ENCODE measurements at regions not wholly inside any gene's neighbourhood (a gene's known extent, or its start where the extent isn't known, plus 50 kb on each side); places are given as distances from the start of the nearest gene placed in this dataset.

DNA sequence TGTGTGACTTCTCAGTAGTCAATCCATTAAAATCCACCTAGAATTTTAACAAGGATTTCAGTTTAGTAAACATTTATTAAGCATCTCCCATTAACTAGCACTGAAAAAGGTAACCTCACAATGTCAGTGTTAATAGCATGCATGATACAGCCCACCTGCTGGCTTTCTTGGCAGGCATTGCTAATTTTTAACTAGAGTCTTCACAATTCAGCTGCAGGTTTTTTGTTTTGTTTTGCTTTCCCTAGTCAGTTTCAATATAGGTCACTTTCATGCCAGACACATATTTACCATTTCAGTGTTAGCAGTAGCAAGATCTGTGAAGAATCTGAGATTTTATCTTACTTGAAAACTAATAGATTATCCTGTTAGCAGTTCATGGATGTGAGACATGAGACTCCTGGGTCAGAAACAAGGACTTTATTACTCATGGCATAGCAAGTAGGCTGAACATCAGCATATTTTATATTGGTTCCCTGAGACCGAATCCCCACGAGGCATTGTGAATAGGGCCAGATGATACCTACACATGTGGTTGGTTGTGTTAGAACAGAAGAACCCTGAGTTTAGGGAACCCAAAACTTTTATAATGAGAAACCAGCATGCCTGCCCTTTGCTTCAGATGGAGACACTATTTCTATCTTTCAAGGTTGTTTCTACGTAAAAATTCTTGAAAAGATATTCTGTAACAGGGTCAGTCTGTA lies 198.0 kb upstream of the HTR2A start:
- Histone ChIP-seq H3K36me3 (ENCODE audit: control insufficient read depth in 1 of 2, insufficient read depth in 2 of 2, low read length in 1 of 2) (no peaks in the 10 kb centered on the region), H3K27me3 (ENCODE audit: control insufficient read depth in 1 of 2, insufficient read depth in 2 of 2, low read length in 1 of 2) (no peaks in the 10 kb centered on the region), H3K4me1 (ENCODE audit: control insufficient read depth in 1 of 2, insufficient read depth in 2 of 2, low read length in 2 of 2) (no peaks in the 10 kb centered on the region), H3K4me3 (ENCODE audit: low read length in 2 of 2) (no peak overlapping the region), H3K9me3 (ENCODE audit: control insufficient read depth, low read length) (no peaks in the 10 kb centered on the region), H3K27ac (ENCODE audit: low read depth in 1 of 2, low read length in 2 of 2) (no peak overlapping the region)
- intact Hi-C loops (cut with DNase I), result loop anchor here in 1 of 2 donors (5.0 kb wide), 1 partner anchor 157 kb away; no protein-coding TSS in a partner anchor
- DNase-seq (no peak), ATAC-seq (ENCODE audit: low FRiP score) (no peak)
- 68% methylated on average over 3 of the region's 3 CpGs for WGBS, 2 donors

DNA sequence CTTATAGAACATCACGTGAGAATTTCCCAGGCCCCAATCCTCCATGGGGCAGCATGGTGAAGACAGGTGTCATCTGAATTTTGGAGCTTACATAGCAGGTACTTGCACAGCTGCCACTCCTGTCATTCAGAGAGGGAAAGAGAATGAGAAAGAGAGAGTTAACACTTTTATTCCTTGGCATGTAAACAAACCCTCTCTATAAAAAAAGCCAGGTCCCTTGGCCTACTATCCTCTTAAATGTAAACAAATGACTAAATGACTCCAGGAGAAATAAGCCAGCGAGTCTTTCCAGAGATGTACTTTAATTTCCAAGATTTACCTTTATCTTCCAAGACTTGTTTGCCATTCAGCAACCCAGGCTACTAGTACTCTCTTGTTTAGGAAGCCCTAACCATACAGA lies 195.3 kb upstream of the HTR2A start:
- 78 to 80% methylated on average over 2 of the region's 2 CpGs for WGBS, 2 donors
- Histone ChIP-seq H3K9me3 (ENCODE audit: control insufficient read depth, low read length) (no peaks in the 10 kb centered on the region), H3K4me3 (ENCODE audit: low read length in 2 of 2) (no peak overlapping the region), H3K36me3 (ENCODE audit: control insufficient read depth in 1 of 2, insufficient read depth in 2 of 2, low read length in 1 of 2) (no peaks in the 10 kb centered on the region), H3K27ac (ENCODE audit: low read depth in 1 of 2, low read length in 2 of 2) (no peak overlapping the region), H3K27me3 (ENCODE audit: control insufficient read depth in 1 of 2, insufficient read depth in 2 of 2, low read length in 1 of 2) (no peaks in the 10 kb centered on the region), H3K4me1 (ENCODE audit: control insufficient read depth in 1 of 2, insufficient read depth in 2 of 2, low read length in 2 of 2) (no peaks in the 10 kb centered on the region)
- no peak for ATAC-seq (ENCODE audit: low FRiP score)
- intact Hi-C loops (cut with DNase I), result loop anchor here in 1 of 2 donors (5.0 kb wide), 1 partner anchor 160 kb away; no protein-coding TSS in a partner anchor
- no peak for DNase-seq

- Histone ChIP-seq H3K27ac (ENCODE audit: low read depth in 1 of 2, low read length in 2 of 2) (no peak overlapping the region), H3K27me3 (ENCODE audit: control insufficient read depth in 1 of 2, insufficient read depth in 2 of 2, low read length in 1 of 2) (no peaks in the 10 kb centered on the region), H3K4me3 (ENCODE audit: low read length in 2 of 2) (no peak overlapping the region), H3K36me3 (ENCODE audit: control insufficient read depth in 1 of 2, insufficient read depth in 2 of 2, low read length in 1 of 2) (no peaks in the 10 kb centered on the region), H3K9me3 (ENCODE audit: control insufficient read depth, low read length) (no peaks in the 10 kb centered on the region), H3K4me1 (ENCODE audit: control insufficient read depth in 1 of 2, insufficient read depth in 2 of 2, low read length in 2 of 2) (peaks cover 0 to 3% of the 10 kb centered on the region in 2 donors)
- DNase-seq (no peak), ATAC-seq (ENCODE audit: low FRiP score) (no peak)
- WGBS, 2 donors, result 5 to 9% methylated on average over 1 of the region's 1 CpG
- intact Hi-C loops (cut with DNase I), result loop anchor here in 1 of 2 donors (5.0 to 10.0 kb wide), 4 partner anchors 103 to 293 kb away; partner anchors contain the start of genes ESD and HTR2A
Measured at GRCh38 chr13:47087841-47088240, 191.0 kb upstream of the HTR2A start.

DNA sequence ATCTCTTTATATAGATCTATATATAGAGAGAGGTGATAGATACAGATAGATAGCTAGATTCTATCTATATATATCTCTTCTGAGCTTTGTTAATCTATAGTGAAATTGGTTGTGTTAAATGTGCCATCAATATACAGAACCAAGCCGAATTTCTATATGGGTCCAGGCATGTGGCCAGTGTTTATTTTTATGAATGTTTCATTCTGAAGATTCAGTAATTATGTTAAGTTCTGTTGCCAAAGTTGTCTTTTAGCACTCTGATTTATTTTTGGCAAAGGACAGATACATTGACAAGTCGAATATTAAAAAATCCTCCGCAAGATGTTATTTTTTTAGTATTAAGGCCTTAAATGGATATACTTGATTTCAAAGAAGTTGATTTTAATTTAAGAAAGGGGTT lies 190.4 kb upstream of the HTR2A start:
- Histone ChIP-seq H3K36me3 (ENCODE audit: control insufficient read depth in 1 of 2, insufficient read depth in 2 of 2, low read length in 1 of 2) (no peaks in the 10 kb centered on the region), H3K4me1 (ENCODE audit: control insufficient read depth in 1 of 2, insufficient read depth in 2 of 2, low read length in 2 of 2) (peaks cover 0 to 3% of the 10 kb centered on the region in 2 donors), H3K27ac (ENCODE audit: low read depth in 1 of 2, low read length in 2 of 2) (no peak overlapping the region), H3K27me3 (ENCODE audit: control insufficient read depth in 1 of 2, insufficient read depth in 2 of 2, low read length in 1 of 2) (no peaks in the 10 kb centered on the region), H3K9me3 (ENCODE audit: control insufficient read depth, low read length) (no peaks in the 10 kb centered on the region), H3K4me3 (ENCODE audit: low read length in 2 of 2) (no peak overlapping the region)
- no peak for ATAC-seq (ENCODE audit: low FRiP score)
- intact Hi-C loops (cut with DNase I), result loop anchor here in 1 of 2 donors (5.0 to 10.0 kb wide), 4 partner anchors 102 to 292 kb away; partner anchors contain the start of genes ESD and HTR2A
- 48 to 55% methylated on average over 3 of the region's 3 CpGs for WGBS, 2 donors
- DNase-seq, result no peak

- H3K4me3 ChIP-seq (ENCODE audit: low read length in 2 of 2), result no peak overlapping the region
- DNase-seq (no peak), ATAC-seq (ENCODE audit: low FRiP score) (no peak)
- no peak overlapping the region for H3K27ac ChIP-seq (ENCODE audit: low read depth in 1 of 2, low read length in 2 of 2)
- no peaks in the 10 kb centered on the region for H3K9me3 ChIP-seq (ENCODE audit: control insufficient read depth, low read length)
- H3K27me3 ChIP-seq (ENCODE audit: control insufficient read depth in 1 of 2, insufficient read depth in 2 of 2, low read length in 1 of 2), result no peaks in the 10 kb centered on the region
- H3K4me1 ChIP-seq (ENCODE audit: control insufficient read depth in 1 of 2, insufficient read depth in 2 of 2, low read length in 2 of 2), result peaks cover 0 to 3% of the 10 kb centered on the region in 2 donors
- intact Hi-C loops (cut with DNase I), result loop anchor here in 1 of 2 donors (5.0 to 10.0 kb wide), 4 partner anchors 101 to 291 kb away; partner anchors contain the start of genes ESD and HTR2A
- H3K36me3 ChIP-seq (ENCODE audit: control insufficient read depth in 1 of 2, insufficient read depth in 2 of 2, low read length in 1 of 2), result no peaks in the 10 kb centered on the region
- 9 to 24% methylated on average over 1 of the region's 1 CpG for WGBS, 2 donors
Measured at GRCh38 chr13:47085346-47085745, 188.5 kb upstream of the HTR2A start.

- peaks cover 0 to 3% of the 10 kb centered on the region in 2 donors for H3K4me1 ChIP-seq (ENCODE audit: control insufficient read depth in 1 of 2, insufficient read depth in 2 of 2, low read length in 2 of 2)
- H3K36me3 ChIP-seq (ENCODE audit: control insufficient read depth in 1 of 2, insufficient read depth in 2 of 2, low read length in 1 of 2), result no peaks in the 10 kb centered on the region
- H3K4me3 ChIP-seq (ENCODE audit: low read length in 2 of 2), result no peak overlapping the region
- no peaks in the 10 kb centered on the region for H3K27me3 ChIP-seq (ENCODE audit: control insufficient read depth in 1 of 2, insufficient read depth in 2 of 2, low read length in 1 of 2)
- intact Hi-C loops (cut with DNase I), result loop anchor here in 1 of 2 donors (10.0 kb wide), 3 partner anchors 97 to 287 kb away; partner anchors contain the start of gene ESD
- H3K27ac ChIP-seq (ENCODE audit: low read depth in 1 of 2, low read length in 2 of 2), result no peak overlapping the region
- ATAC-seq (ENCODE audit: low FRiP score), result no peak
- H3K9me3 ChIP-seq (ENCODE audit: control insufficient read depth, low read length), result no peaks in the 10 kb centered on the region
- 20 to 27% methylated on average over 1 of the region's 1 CpG for WGBS, 2 donors
- DNase-seq, result no peak
Measured at GRCh38 chr13:47081850-47082249, 185.0 kb upstream of the HTR2A start.

GRCh38 chr13:47081246-47081645 lies 184.4 kb upstream of the HTR2A start:
- no peaks in the 10 kb centered on the region for H3K4me1 ChIP-seq (ENCODE audit: control insufficient read depth in 1 of 2, insufficient read depth in 2 of 2, low read length in 2 of 2)
- no peak overlapping the region for H3K27ac ChIP-seq (ENCODE audit: low read depth in 1 of 2, low read length in 2 of 2)
- intact Hi-C loops (cut with DNase I), result loop anchor here in 1 of 2 donors (10.0 kb wide), 3 partner anchors 96 to 286 kb away; partner anchors contain the start of gene ESD
- H3K9me3 ChIP-seq (ENCODE audit: control insufficient read depth, low read length), result no peaks in the 10 kb centered on the region
- no peaks in the 10 kb centered on the region for H3K27me3 ChIP-seq (ENCODE audit: control insufficient read depth in 1 of 2, insufficient read depth in 2 of 2, low read length in 1 of 2)
- ATAC-seq (ENCODE audit: low FRiP score), result no peak
- H3K4me3 ChIP-seq (ENCODE audit: low read length in 2 of 2), result no peak overlapping the region
- 52 to 53% methylated on average over 7 of the region's 7 CpGs for WGBS, 2 donors
- DNase-seq, result no peak
- no peaks in the 10 kb centered on the region for H3K36me3 ChIP-seq (ENCODE audit: control insufficient read depth in 1 of 2, insufficient read depth in 2 of 2, low read length in 1 of 2)

DNA sequence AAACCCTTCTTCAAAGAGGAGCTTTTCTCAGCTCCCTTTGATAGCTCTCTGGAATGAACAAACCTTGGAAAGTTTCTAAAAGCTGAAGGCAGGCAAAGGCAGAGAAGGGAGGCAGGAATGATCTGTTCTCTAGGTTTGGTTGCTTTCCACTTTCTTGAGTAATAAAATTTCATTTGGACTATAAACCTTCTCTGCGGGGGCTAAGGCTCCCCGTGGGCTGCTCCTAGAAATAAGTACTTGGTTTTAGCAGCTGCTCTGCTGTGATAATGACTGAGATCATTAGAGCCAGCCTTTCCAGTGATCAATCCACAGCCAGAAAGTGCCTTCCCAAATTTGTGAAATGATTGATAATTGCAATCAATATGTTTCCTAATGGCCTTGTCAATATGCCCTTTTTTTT lies 183.8 kb upstream of the HTR2A start:
- Histone ChIP-seq H3K4me3 (ENCODE audit: low read length in 2 of 2) (no peak overlapping the region), H3K4me1 (ENCODE audit: control insufficient read depth in 1 of 2, insufficient read depth in 2 of 2, low read length in 2 of 2) (no peaks in the 10 kb centered on the region), H3K36me3 (ENCODE audit: control insufficient read depth in 1 of 2, insufficient read depth in 2 of 2, low read length in 1 of 2) (no peaks in the 10 kb centered on the region), H3K27me3 (ENCODE audit: control insufficient read depth in 1 of 2, insufficient read depth in 2 of 2, low read length in 1 of 2) (no peaks in the 10 kb centered on the region), H3K9me3 (ENCODE audit: control insufficient read depth, low read length) (no peaks in the 10 kb centered on the region), H3K27ac (ENCODE audit: low read depth in 1 of 2, low read length in 2 of 2) (no peak overlapping the region)
- WGBS, 2 donors, result 68 to 74% methylated on average over 2 of the region's 2 CpGs
- intact Hi-C loops (cut with DNase I), result loop anchor here in 1 of 2 donors (10.0 kb wide), 3 partner anchors 96 to 286 kb away; partner anchors contain the start of gene ESD
- ATAC-seq (ENCODE audit: low FRiP score) (no peak), DNase-seq (no peak)

- no peaks in the 10 kb centered on the region for H3K27me3 ChIP-seq (ENCODE audit: control insufficient read depth in 1 of 2, insufficient read depth in 2 of 2, low read length in 1 of 2)
- intact Hi-C loops (cut with DNase I), result no loop called here
- no peak overlapping the region for H3K27ac ChIP-seq (ENCODE audit: low read depth in 1 of 2, low read length in 2 of 2)
- no peak overlapping the region for H3K4me3 ChIP-seq (ENCODE audit: low read length in 2 of 2)
- no peaks in the 10 kb centered on the region for H3K9me3 ChIP-seq (ENCODE audit: control insufficient read depth, low read length)
- no peaks in the 10 kb centered on the region for H3K4me1 ChIP-seq (ENCODE audit: control insufficient read depth in 1 of 2, insufficient read depth in 2 of 2, low read length in 2 of 2)
- H3K36me3 ChIP-seq (ENCODE audit: control insufficient read depth in 1 of 2, insufficient read depth in 2 of 2, low read length in 1 of 2), result no peaks in the 10 kb centered on the region
- ATAC-seq (ENCODE audit: low FRiP score) (no peak), DNase-seq (no peak)
- WGBS, 2 donors, result 52 to 62% methylated on average over 2 of the region's 2 CpGs
Measured at GRCh38 chr13:47076500-47076899, 179.6 kb upstream of the HTR2A start.

All from aorta (tissue), 5 donors.